ENCODE measurements at regions not wholly inside any gene's neighbourhood (a gene's known extent, or its start where the extent isn't known, plus 50 kb on each side); places are given as distances from the start of the nearest gene placed in this dataset.
A peak's percentile ranks its signal among the peaks of the same experiment; 100 is the strongest.

- Mint-ChIP-seq H3K4me1 (peaks cover 43% of the 10 kb centered on the region), H3K27ac (peak overlapping the region; percentile 26), H3K4me3 (no peak overlapping the region), H3K27me3 (ENCODE audit: low read depth) (no peaks in the 10 kb centered on the region), H3K9me3 (no peaks in the 10 kb centered on the region), H3K36me3 (no peaks in the 10 kb centered on the region)
- no peak for TF ChIP-seq CTCF (IDR thresholded peaks at IDR 0.05; ENCODE audit: unreplicated experiment)
- DNase-seq (ENCODE audit: low spot score in 2 of 2, unreplicated experiment in 2 of 2) = peak in 1 of 2 experiments; percentile 51
Observed at GRCh38 chr9:115291841-115292240, 173.9 kb upstream of the TNC start.

GRCh38 chr9:115292584-115293279 lies 174.8 kb upstream of the TNC start:
- Mint-ChIP-seq H3K36me3 (no peaks in the 10 kb centered on the region), H3K4me1 (peaks cover 43% of the 10 kb centered on the region), H3K27me3 (ENCODE audit: low read depth) (no peaks in the 10 kb centered on the region), H3K4me3 (no peak overlapping the region), H3K9me3 (no peaks in the 10 kb centered on the region), H3K27ac (peak overlapping the region; percentile 44)
- TF ChIP-seq CTCF (IDR thresholded peaks at IDR 0.05; ENCODE audit: unreplicated experiment) = no peak
- DNase-seq (ENCODE audit: low spot score in 2 of 2, unreplicated experiment in 2 of 2) = no peak

- no peak overlapping the region for H3K27ac Mint-ChIP-seq
- H3K36me3 Mint-ChIP-seq = no peaks in the 10 kb centered on the region
- peaks cover 37% of the 10 kb centered on the region for H3K4me1 Mint-ChIP-seq
- TF ChIP-seq CTCF (IDR thresholded peaks at IDR 0.05; ENCODE audit: unreplicated experiment) = no peak
- H3K9me3 Mint-ChIP-seq = peaks cover 4% of the 10 kb centered on the region
- peaks cover 3% of the 10 kb centered on the region for H3K27me3 Mint-ChIP-seq (ENCODE audit: low read depth)
- no peak for DNase-seq (ENCODE audit: low spot score in 2 of 2, unreplicated experiment in 2 of 2)
- H3K4me3 Mint-ChIP-seq = no peak overlapping the region
Observed at GRCh38 chr9:115295734-115296133, 177.8 kb upstream of the TNC start.

GRCh38 chr9:115296831-115297565 lies 179.0 kb upstream of the TNC start:
- Mint-ChIP-seq H3K4me3 (no peak overlapping the region), H3K36me3 (no peaks in the 10 kb centered on the region), H3K27me3 (ENCODE audit: low read depth) (peaks cover 3% of the 10 kb centered on the region), H3K4me1 (peaks cover 32% of the 10 kb centered on the region), H3K9me3 (peaks cover 4% of the 10 kb centered on the region), H3K27ac (no peak overlapping the region)
- no peak for DNase-seq (ENCODE audit: low spot score in 2 of 2, unreplicated experiment in 2 of 2)
- no peak for TF ChIP-seq CTCF (IDR thresholded peaks at IDR 0.05; ENCODE audit: unreplicated experiment)

GRCh38 chr9:115300116-115300515 lies 182.2 kb upstream of the TNC start:
- Mint-ChIP-seq H3K27me3 (ENCODE audit: low read depth) (peaks cover 3% of the 10 kb centered on the region), H3K36me3 (no peaks in the 10 kb centered on the region), H3K9me3 (peaks cover 4% of the 10 kb centered on the region), H3K4me3 (no peak overlapping the region), H3K27ac (no peak overlapping the region), H3K4me1 (peaks cover 11% of the 10 kb centered on the region)
- no peak for TF ChIP-seq CTCF (IDR thresholded peaks at IDR 0.05; ENCODE audit: unreplicated experiment)
- DNase-seq (ENCODE audit: low spot score in 2 of 2, unreplicated experiment in 2 of 2) = no peak

Measured in mesothelial cell of epicardium (in vitro differentiated cells).